Effector CD8-positive, alpha-beta T cell (primary cell): ENCODE measurements at regions not wholly inside any gene's neighbourhood (a gene's known extent, or its start where the extent isn't known, plus 50 kb on each side); places are given as distances from the start of the nearest gene placed in this dataset.
"Not testable (repeated sequence)": the region's sequence is repeated elsewhere in the genome, so short reads cannot be mapped to it uniquely, and the experiment has no call there.

Experiments
- DNase-seq: peaks from one replicate; lab custom pipeline; 2025; lab: John Stamatoyannopoulos, UW

DNA sequence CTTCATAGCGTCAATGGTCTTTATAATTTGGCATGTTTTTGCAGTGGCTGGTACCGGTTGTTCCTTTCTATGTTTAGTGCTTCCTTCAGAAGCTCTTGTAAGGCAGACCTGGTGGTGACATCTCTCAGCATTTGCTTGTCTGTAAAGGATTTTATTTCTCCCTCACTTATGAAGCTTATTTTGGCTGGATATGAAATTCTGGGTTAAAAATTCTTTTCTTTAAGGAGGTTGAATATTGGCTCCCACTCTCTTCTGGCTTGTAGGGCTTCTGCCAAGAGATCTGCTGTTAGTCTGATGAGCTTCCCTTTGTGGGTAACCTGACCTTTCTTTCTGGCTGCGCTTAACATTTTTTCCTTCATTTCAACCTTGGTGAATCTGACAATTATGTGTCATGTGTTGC lies 250.0 kb upstream of the CTNNB1 start:
- not testable (repeated sequence) for DNase-seq

GRCh38 chr3:40951636-40952035 lies 247.7 kb upstream of the CTNNB1 start:
- DNase-seq = no peak

GRCh38 chr3:40961104-40961857 lies 238.0 kb upstream of the CTNNB1 start:
- DNase-seq = no peak

GRCh38 chr3:40962721-40963120 lies 236.6 kb upstream of the CTNNB1 start:
- no peak for DNase-seq

DNA sequence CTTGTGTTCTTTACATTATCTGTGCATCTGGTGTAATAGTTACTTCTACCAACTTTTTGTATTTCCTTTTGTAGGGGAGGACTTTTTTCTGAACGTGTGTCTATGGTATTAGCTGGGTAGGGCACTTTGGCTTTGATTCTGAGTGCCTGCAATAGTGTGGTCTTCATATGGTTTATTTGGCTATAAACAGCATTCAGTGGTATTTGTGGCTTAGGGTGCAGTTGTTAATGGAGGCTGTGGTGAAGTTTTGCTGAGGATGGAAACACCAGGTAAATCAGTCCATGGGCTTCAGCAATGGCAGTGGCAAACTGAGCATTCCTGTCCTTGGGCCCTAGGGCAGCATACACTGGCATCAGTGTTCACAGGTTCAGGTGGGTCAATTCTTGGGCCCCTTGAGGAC lies 230.6 kb upstream of the CTNNB1 start:
- no peak for DNase-seq

GRCh38 chr3:40969341-40969740 lies 230.0 kb upstream of the CTNNB1 start:
- DNase-seq = no peak

DNA sequence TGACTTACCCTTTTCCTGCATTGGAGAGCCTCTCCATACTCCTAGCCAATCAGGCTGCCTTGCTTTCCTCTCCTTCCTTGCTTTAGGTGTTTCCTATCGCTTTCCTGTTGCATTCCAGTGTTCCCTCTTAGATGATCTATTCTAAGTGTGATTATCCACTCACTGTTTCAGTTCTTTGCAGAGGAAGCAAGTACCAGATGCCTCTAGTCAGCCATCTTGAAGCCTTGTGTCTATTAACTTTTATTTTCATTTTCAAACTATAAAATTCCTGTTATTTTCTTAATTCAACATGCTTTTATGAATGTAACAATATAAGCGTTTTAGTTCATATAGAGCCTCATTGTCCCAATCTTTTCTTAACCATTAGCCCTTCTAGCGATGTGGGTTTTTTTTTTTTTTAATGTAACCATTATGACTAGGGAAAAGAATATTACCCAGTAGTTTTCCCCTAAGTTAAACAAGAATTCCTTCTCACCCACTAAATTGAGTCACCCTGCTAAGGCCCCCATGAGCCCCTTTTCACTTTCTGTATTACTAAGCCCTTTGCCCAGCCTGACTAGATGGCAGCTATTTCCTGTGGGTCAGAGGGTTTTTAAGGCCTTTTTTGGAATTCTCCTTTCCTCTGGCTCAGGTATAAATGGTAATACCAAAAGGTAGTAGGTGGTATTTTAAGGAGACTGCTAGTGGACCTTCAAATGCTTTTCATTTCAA lies 229.4 kb upstream of the CTNNB1 start:
- no peak for DNase-seq

- no peak for DNase-seq
Measured at GRCh38 chr3:40971191-40972168, 227.8 kb upstream of the CTNNB1 start.

DNA sequence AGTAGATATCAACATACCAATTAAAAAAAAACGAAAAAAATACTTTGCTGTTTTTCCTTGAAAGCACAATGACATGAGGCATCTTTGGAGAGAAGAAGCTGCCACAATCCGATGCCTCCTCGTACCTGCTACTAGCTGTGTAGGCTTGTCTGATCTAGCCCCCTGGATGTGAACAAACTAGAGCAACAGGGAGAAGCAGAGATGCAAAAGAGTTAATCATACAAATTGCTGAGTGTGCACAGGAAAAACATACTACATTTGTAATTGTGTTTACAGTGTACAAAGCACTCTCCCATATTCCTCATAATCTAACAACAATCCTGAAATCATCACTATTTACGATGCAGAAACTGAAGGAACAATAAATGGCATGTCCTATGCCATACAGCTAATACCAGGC lies 227.0 kb upstream of the CTNNB1 start:
- no peak for DNase-seq

- no peak for DNase-seq
Measured at GRCh38 chr3:40973141-40973540, 226.2 kb upstream of the CTNNB1 start.

- no peak for DNase-seq
Measured at GRCh38 chr3:40975711-40976121, 223.6 kb upstream of the CTNNB1 start.

GRCh38 chr3:40976241-40976640 lies 223.1 kb upstream of the CTNNB1 start:
- no peak for DNase-seq

DNA sequence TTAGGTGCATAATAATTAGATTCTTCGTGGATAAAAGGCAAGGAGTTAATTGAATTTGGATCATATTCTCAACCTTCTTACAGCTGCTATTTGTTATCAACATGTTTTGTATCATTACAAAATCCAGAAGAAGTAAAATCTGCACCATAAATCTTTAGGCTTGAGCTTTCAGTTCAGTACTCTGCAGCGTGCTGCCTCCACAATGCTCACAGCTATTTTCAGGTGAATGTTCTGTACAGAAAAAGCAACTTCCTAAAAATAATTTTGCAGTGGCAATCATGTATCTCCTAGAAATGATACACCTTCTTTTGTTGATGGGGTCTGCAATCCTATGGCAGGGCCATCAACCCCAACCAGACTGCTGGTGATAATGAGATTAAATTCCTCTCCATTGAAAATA lies 220.9 kb upstream of the CTNNB1 start:
- no peak for DNase-seq

- no peak for DNase-seq
Measured at GRCh38 chr3:40979962-40980361, 219.3 kb upstream of the CTNNB1 start.

DNA sequence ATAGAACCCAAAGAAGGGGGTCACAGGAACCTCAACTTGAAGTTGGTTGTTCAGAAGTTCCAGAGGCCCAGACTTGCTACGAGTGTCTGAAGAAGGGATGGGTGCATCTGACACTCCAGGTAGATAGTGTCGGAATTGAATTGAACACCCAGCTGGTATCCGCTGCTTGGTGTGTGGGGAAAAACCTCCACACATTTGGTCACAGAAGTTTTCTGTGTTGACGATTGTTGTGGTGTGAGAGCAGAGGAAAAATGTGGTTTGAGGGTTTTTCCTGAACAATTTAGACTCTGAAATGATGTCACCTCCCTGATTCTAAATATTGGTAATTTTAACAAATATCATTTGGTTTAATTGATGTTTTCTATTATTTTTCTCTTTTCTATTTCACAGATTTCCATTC lies 218.8 kb upstream of the CTNNB1 start:
- DNase-seq = no peak

DNA sequence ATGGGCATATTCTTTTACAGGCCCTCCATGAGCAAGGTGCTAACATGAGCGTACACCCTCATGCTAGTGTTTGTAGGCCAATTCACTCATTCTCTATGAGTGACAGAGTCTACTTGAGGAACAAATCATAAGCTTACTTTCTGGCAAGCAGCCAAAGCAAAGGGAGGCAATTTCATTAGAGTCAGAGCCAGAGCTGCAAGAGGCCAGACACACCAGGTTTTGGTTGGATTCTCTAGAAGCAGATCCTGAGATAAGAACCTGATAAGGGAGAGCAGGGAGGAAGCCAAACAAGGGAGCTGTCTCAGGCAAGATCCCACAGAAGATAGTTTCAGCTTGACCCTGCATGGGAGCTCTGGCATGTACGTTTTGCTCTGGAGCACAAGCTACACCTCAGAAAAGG lies 214.1 kb upstream of the CTNNB1 start:
- DNase-seq = no peak

GRCh38 chr3:40988468-40988867 lies 210.8 kb upstream of the CTNNB1 start:
- DNase-seq = no peak

DNA sequence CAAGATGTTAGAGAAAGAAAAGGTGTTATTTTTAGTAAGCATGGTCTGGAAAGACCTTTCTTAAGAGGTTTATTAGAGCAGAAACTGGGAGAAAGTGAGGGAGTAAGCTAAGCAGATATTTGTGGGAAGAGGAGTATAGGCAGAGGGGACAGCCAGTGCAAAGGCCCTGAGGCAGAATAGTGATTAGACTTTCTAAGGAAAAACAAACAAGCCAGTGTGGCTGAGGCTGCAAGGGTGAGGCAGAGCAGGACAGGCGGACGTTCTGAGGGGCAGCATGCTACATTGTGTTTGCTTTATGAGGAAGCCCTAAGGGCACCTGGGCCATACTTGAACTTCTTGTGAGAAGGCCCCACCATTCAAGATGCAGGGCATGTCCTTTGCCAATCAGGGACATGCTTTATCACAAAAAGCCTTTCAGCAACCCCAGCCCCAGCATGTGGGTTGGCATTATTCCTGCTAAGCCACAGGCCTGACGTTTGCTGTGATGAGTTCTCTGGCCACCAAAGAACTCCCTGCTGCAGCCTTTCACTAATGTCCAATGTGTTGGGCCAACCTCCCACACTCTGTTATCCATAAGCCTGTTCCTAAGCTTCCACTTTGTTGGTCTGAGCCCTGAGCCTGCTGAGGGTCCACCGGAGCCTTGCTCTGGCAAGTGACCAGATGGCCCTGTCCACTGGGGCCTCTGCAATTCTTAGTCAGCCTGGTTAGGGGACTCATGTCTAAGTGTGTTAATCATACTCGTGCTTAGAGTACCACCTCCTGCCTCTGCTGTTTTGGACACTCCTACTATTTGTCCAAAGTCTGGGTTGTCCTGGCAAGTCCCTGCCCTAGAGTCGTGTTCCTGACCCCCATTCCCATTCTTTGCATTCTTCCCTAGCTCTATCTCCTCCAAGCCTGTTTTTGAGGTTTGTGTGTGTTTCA lies 209.9 kb upstream of the CTNNB1 start:
- DNase-seq = no peak

- DNase-seq = no peak
Measured at GRCh38 chr3:40990062-40990456, 209.2 kb upstream of the CTNNB1 start.

- DNase-seq = no peak
Measured at GRCh38 chr3:40992023-40992422, 207.3 kb upstream of the CTNNB1 start.

- no peak for DNase-seq
Measured at GRCh38 chr3:40994611-40995010, 204.7 kb upstream of the CTNNB1 start.
